HS-27A (cell line): ENCODE measurements at regions not wholly inside any gene's neighbourhood (a gene's known extent, or its start where the extent isn't known, plus 50 kb on each side); places are given as distances from the start of the nearest gene placed in this dataset.
A peak's percentile ranks its signal among the peaks of the same experiment; 100 is the strongest.

Experiments used
- DNase-seq: peaks from one replicate; pipeline ENCODE4 v3.0.0-alpha.2; 2012; ENCODE audit warnings: low read depth, missing footprints

GRCh38 chr20:11214256-11214840 lies 540.5 kb upstream of the JAG1 start:
- DNase-seq, result no peak

GRCh38 chr20:11216451-11217314 lies 542.9 kb upstream of the JAG1 start:
- peak; percentile 77 for DNase-seq

- no peak for DNase-seq
These were observed 543.8 kb upstream of the JAG1 start for GRCh38 chr20:11217326-11218172.

GRCh38 chr20:11218173-11218680 lies 544.4 kb upstream of the JAG1 start:
- DNase-seq, result no peak

DNA sequence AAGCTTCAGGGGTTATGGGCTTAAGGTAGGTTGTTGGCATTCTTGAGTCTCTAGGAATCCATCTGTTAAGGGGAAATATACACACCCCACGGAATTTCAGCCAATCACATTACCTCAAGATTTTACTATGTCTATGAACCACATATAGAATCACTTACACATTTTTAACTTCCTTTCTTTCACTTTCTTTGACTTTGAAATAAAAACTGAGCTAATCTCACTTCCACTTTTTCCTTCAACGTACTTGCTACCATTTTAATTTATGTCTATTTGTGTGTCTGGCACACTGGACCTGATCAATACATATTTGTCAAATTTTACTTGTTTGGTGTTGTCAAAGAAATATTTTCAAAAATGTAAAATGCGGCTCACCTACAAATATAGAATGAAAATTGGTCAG lies 545.4 kb upstream of the JAG1 start:
- DNase-seq, result no peak

DNA sequence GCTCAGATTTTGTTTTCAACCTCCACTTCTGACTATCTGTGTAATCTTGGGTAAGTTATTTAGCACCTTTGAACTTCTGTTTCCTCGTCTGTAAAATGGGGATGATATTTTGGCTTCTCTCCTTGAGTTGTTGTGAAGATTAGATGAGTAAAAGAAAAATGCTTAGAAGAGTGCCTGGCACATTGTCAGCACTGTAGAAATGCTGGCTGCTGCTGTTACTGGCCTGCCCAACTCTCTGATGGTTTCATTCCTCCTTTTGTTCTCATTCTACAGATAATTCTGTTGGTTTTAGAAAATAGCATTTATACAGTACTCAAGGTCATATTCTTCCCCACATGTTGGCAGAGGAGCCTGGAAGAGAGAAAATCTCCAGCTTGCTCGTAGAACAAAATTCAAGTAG lies 547.2 kb upstream of the JAG1 start:
- DNase-seq, result no peak

DNA sequence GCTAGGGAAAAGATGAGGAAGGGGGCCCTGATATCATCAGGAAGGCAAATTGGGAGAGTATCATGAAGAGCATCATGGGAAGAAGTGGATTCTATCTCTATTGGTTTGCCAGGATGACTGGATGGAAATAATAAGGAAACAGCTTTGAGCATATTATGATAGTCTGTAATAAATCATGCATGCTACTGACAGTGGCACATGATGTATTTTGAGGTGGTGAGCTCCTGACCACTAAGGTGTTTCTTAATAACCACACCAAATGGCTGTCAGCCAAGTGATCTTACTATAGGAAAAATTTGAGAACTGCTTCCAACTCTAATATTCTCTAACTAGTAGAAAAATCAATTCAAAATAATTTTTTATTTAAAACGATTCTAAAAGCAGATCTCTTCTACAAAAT lies 548.4 kb upstream of the JAG1 start:
- DNase-seq, result no peak

DNA sequence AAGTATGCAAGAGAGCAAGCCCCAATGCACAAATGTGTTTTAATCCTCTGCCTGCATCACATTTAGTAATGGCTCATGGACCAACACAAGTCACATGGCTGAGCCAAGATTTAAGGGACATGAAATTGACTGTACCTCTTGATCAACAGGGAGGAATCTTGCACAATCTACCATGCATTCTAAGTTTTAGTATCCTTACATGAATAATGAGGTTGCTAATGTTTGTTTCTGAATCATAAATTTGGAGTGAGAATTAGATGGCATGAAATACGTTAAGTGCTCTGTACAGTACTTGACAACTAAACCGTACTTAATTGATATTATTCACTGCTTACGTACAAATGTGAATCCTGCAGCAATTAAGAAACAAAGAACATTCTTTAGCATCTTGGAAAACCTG lies 553.8 kb upstream of the JAG1 start:
- no peak for DNase-seq

GRCh38 chr20:11229772-11230171 lies 556.0 kb upstream of the JAG1 start:
- DNase-seq, result peak; percentile 93

DNA sequence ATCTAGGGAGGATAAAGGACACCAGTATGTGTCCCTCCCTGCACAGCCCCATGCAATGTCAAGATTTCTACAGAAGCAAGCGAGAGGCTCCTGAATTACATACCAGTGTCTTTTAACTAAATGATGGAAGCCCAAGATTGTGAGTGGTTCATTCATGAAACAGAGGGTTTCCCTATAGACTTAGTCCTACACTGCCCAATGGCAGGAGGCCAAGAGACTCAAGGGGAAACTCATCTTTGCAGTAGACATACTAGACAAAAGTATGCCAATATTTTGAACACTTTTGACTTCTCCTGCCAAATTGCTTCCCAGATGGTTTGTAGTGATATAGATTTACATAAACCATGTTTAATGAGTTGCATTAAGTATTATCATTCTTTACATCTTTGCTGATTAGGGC lies 557.2 kb upstream of the JAG1 start:
- DNase-seq, result no peak

- DNase-seq, result no peak
These were observed 558.2 kb upstream of the JAG1 start for GRCh38 chr20:11231742-11232648.

- no peak for DNase-seq
These were observed 559.1 kb upstream of the JAG1 start for GRCh38 chr20:11232896-11233295.

GRCh38 chr20:11234181-11234580 lies 560.4 kb upstream of the JAG1 start:
- no peak for DNase-seq

GRCh38 chr20:11234608-11235007 lies 560.8 kb upstream of the JAG1 start:
- DNase-seq, result no peak

DNA sequence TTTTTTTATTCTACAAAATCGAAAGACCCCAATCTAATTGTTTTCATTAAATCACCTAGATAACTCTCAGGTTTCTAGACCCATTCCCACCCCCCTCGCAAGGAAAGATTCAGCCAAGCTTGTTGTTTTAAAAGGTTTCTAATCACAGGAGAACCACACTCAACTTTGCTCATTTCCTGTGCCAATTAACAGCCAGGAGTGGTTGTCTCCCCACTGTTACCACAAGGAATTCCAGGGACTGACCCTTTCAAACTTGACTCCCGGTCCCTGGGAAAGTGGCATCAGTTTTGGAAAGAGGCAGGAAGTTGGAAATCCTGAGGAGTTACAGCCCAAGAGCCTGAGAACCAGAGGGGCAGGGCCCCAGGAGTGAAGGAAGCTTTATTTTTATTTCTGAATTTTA lies 561.3 kb upstream of the JAG1 start:
- peak; percentile 45 for DNase-seq

GRCh38 chr20:11242320-11242719 lies 568.5 kb upstream of the JAG1 start:
- no peak for DNase-seq

GRCh38 chr20:11245431-11245830 lies 571.6 kb upstream of the JAG1 start:
- DNase-seq, result no peak

GRCh38 chr20:11246251-11246775 lies 572.5 kb upstream of the JAG1 start:
- DNase-seq, result no peak

GRCh38 chr20:11247046-11248010 lies 573.5 kb upstream of the JAG1 start:
- no peak for DNase-seq

DNA sequence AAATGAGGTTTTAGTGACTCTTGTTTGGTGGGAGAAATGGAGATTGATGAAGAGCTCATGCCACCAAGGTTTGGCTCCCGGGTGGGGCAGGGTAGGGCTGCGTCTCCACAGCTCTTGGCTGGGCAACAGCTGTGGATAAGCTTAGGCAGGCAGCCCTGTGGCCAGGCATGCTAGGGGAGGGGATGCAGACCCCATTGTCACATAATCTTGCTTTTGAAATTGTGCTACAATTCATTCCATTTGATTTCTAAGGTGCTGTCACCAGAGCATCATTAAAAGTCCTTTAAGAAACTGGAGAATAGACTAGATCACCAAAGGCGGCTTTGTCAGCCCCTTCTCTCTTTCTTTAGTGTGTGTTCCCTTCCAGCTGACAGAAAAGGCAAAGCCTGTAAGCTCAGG lies 574.2 kb upstream of the JAG1 start:
- DNase-seq, result no peak
